Sigmoid colon (tissue), 4 donors: ENCODE measurements at regions not wholly inside any gene's neighbourhood (a gene's known extent, or its start where the extent isn't known, plus 50 kb on each side); places are given as distances from the start of the nearest gene placed in this dataset.

Experiments
- CTCF ChIP-seq, 4 experiments: fragments of 450-650 bp in 3 of 4; fragments of 200-600 bp in 1 of 4; IDR thresholded peaks; one replicate each; pipeline ENCODE4 v1.5.1; 2016 to 2019; ENCODE audit warnings: antibody characterized with exemption in 4 of 4, mild to moderate bottlenecking in 3 of 4, moderate library complexity in 2 of 4
- EP300 ChIP-seq, 4 donors: sonication (generic); formaldehyde crosslinking; IDR thresholded peaks; one replicate each; pipeline ENCODE4 v1.6.1; 2017; ENCODE audit warnings: antibody characterized with exemption in 4 of 4
- POLR2A ChIP-seq, 2 donors: fragments of 450-650 bp; IDR thresholded peaks; one replicate each; pipeline ENCODE4 v1.6.1; 2016; ENCODE audit warnings: antibody characterized with exemption in 2 of 2, mild to moderate bottlenecking in 2 of 2, moderate library complexity in 2 of 2
- POLR2AphosphoS5 ChIP-seq, 4 donors: sonication (generic); formaldehyde crosslinking; IDR thresholded peaks; one replicate each; pipeline ENCODE4 v1.6.1; 2017; ENCODE audit warnings: antibody characterized with exemption in 4 of 4

GRCh38 chr15:62866366-62866765, 176.2 kb upstream of the TPM1 start:
- TF ChIP-seq CTCF (IDR thresholded peaks at IDR 0.05) (no peak), POLR2AphosphoS5 (IDR thresholded peaks at IDR 0.05) (no peak), POLR2A (IDR thresholded peaks at IDR 0.05) (no peak), EP300 (IDR thresholded peaks at IDR 0.05) (no peak)
